H9 (cell line): ENCODE measurements at regions not wholly inside any gene's neighbourhood (a gene's known extent, or its start where the extent isn't known, plus 50 kb on each side); places are given as distances from the start of the nearest gene placed in this dataset.

Source experiments
- DNase-seq: peaks from one replicate; pipeline ENCODE4 v3.0.0-alpha.2; 2017
- H2AFZ ChIP-seq: one replicate; pipeline ENCODE4 v1.6.1; 2013; ENCODE audit warnings: mild to moderate bottlenecking, low read length, control low read depth, moderate library complexity
- H2AK5ac ChIP-seq: 2 replicates; pipeline ENCODE4 v1.6.1; 2013; ENCODE audit warnings: low read length, control low read depth, mixed read lengths; ENCODE audit not compliant: insufficient read length
- H2BK120ac ChIP-seq: one replicate; pipeline ENCODE4 v1.6.1; 2013; ENCODE audit warnings: low read depth, mild to moderate bottlenecking, low read length, control low read depth, inconsistent platforms; ENCODE audit not compliant: poor library complexity, severe bottlenecking
- H2BK12ac ChIP-seq: 2 replicates; pipeline ENCODE4 v1.6.1; 2013; ENCODE audit warnings: low read length, control low read depth, mixed read lengths, low read depth; ENCODE audit not compliant: insufficient read length
- H2BK15ac ChIP-seq: 2 replicates; pipeline ENCODE4 v1.6.1; 2013; ENCODE audit warnings: low read depth, low read length, control low read depth
- H2BK20ac ChIP-seq: one replicate; pipeline ENCODE4 v1.6.1; 2013; ENCODE audit warnings: low read depth, mild to moderate bottlenecking, low read length, control low read depth, inconsistent platforms; ENCODE audit not compliant: poor library complexity, severe bottlenecking
- H2BK5ac ChIP-seq: 2 replicates; pipeline ENCODE4 v1.6.1; 2013; ENCODE audit warnings: low read length, control low read depth, mixed read lengths; ENCODE audit not compliant: insufficient read length
- H3K14ac ChIP-seq: 2 replicates; pipeline ENCODE4 v1.6.1; 2013; ENCODE audit warnings: low read length, control low read depth; ENCODE audit not compliant: insufficient read depth
- H3K18ac ChIP-seq: 2 replicates; pipeline ENCODE4 v1.6.1; 2013; ENCODE audit warnings: low read depth, mild to moderate bottlenecking, mixed read lengths, low read length, control low read depth; ENCODE audit not compliant: insufficient read length
- H3K23ac ChIP-seq: 2 replicates; pipeline ENCODE4 v1.6.1; 2013; ENCODE audit warnings: low read length, control low read depth, mixed read lengths, low read depth; ENCODE audit not compliant: insufficient read length
- H3K23me2 ChIP-seq: 2 replicates; pipeline ENCODE4 v1.6.1; 2013; ENCODE audit warnings: low read depth, mild to moderate bottlenecking, mixed read lengths, low read length, control low read depth; ENCODE audit not compliant: insufficient read length, poor library complexity, severe bottlenecking
- H3K27ac ChIP-seq: 2 replicates; pipeline ENCODE4 v1.5.1; 2013; ENCODE audit warnings: low read length, control low read depth, mixed read lengths, low read depth; ENCODE audit not compliant: insufficient read length
- H3K27me3 ChIP-seq: 2 replicates; pipeline ENCODE4 v1.6.1; 2013; ENCODE audit warnings: low read length, control low read depth, inconsistent platforms; ENCODE audit not compliant: insufficient read depth
- H3K4ac ChIP-seq: 2 replicates; pipeline ENCODE4 v1.6.1; 2013; ENCODE audit warnings: low read depth, mild to moderate bottlenecking, control low read depth, inconsistent platforms, low read length, moderate library complexity
- H3K4me1 ChIP-seq: 2 replicates; pipeline ENCODE4 v1.6.1; 2013; ENCODE audit warnings: low read length, control low read depth, inconsistent platforms; ENCODE audit not compliant: insufficient read depth
- H3K4me2 ChIP-seq: 2 replicates; pipeline ENCODE4 v1.6.1; 2013; ENCODE audit warnings: low read length, control low read depth, mixed read lengths; ENCODE audit not compliant: insufficient read length, insufficient read depth
- H3K56ac ChIP-seq: 2 replicates; pipeline ENCODE4 v1.6.1; 2013; ENCODE audit warnings: low read depth, mild to moderate bottlenecking, mixed read lengths, low read length, control low read depth; ENCODE audit not compliant: insufficient read length
- H3K79me1 ChIP-seq: 2 replicates; pipeline ENCODE4 v1.6.1; 2013; ENCODE audit warnings: low read depth, mild to moderate bottlenecking, moderate library complexity, low read length, control low read depth, inconsistent platforms; ENCODE audit not compliant: insufficient read depth, poor library complexity, severe bottlenecking
- H3K79me2 ChIP-seq: 2 replicates; pipeline ENCODE4 v1.6.1; 2013; ENCODE audit warnings: low read length, control low read depth, inconsistent platforms; ENCODE audit not compliant: insufficient read depth
- H3K9ac ChIP-seq: 2 replicates; pipeline ENCODE4 v1.6.1; 2013; ENCODE audit warnings: low read length, control low read depth, mixed read lengths; ENCODE audit not compliant: insufficient read length; ENCODE audit errors: extremely low read depth
- H3K9me3 ChIP-seq: one replicate; pipeline ENCODE4 v1.6.1; 2013; ENCODE audit warnings: low read depth, low read length, inconsistent platforms; ENCODE audit not compliant: control insufficient read depth
- H3T11ph ChIP-seq: one replicate; pipeline ENCODE4 v1.6.1; 2013; ENCODE audit warnings: mild to moderate bottlenecking, low read length, control low read depth, inconsistent platforms
- H4K20me1 ChIP-seq: one replicate; pipeline ENCODE4 v1.6.1; 2013; ENCODE audit not compliant: control insufficient read depth, insufficient read length, insufficient read depth
- H4K5ac ChIP-seq: 2 replicates; pipeline ENCODE4 v1.6.1; 2013; ENCODE audit warnings: low read depth, mild to moderate bottlenecking, mixed read lengths, low read length, control low read depth; ENCODE audit not compliant: insufficient read length
- H4K8ac ChIP-seq: replicated peaks from 2 replicates; pipeline ENCODE4 v1.6.1; 2013; ENCODE audit warnings: low read length, control low read depth, mixed read lengths, low read depth; ENCODE audit not compliant: insufficient read length
- H4K91ac ChIP-seq: 2 replicates; pipeline ENCODE4 v1.6.1; 2013; ENCODE audit warnings: low read depth, mild to moderate bottlenecking, moderate library complexity, mixed read lengths, low read length, control low read depth; ENCODE audit not compliant: insufficient read length
- H3K27ac Mint-ChIP-seq, 3 experiments: 2 replicates in 2 of 3; 3 replicates in 1 of 3; pipeline ENCODE4 v1.8.0; 2020 to 2021; ENCODE audit warnings: mixed read lengths in 3 of 3, mild to moderate bottlenecking in 1 of 3, moderate library complexity in 1 of 3
- H3K27me3 Mint-ChIP-seq: 2 replicates; pipeline ENCODE4 v1.8.0; 2021; ENCODE audit warnings: low read depth, mild to moderate bottlenecking, moderate library complexity, mixed read lengths
- H3K36me3 Mint-ChIP-seq, 3 experiments: 2 replicates in 2 of 3; 3 replicates in 1 of 3; pipeline ENCODE4 v1.8.0; 2020 to 2021; ENCODE audit warnings: low read depth in 3 of 3, mixed read lengths in 3 of 3; ENCODE audit not compliant: insufficient read depth in 1 of 3
- H3K4me1 Mint-ChIP-seq, 2 experiments: 2 replicates each; pipeline ENCODE4 v1.8.0; 2020; ENCODE audit warnings: mixed read lengths in 2 of 2
- H3K4me3 Mint-ChIP-seq, 2 experiments: 2 replicates in 1 of 2; 3 replicates in 1 of 2; pipeline ENCODE4 v1.8.0; 2020 to 2021; ENCODE audit warnings: mild to moderate bottlenecking in 2 of 2, mixed read lengths in 2 of 2, moderate library complexity in 1 of 2
- H3K9me3 Mint-ChIP-seq, 2 experiments: 2 replicates in 1 of 2; 3 replicates in 1 of 2; pipeline ENCODE4 v1.8.0; 2020; ENCODE audit warnings: mild to moderate bottlenecking in 2 of 2, mixed read lengths in 2 of 2, moderate library complexity in 1 of 2
- WGBS: extraction: QIAGEN DNeasy Blood & Tissue Kit; methylation state at CpG from one replicate; pipeline ENCODE4 v1.1.7; 2013; ENCODE audit warnings: missing lambda C conversion rate, low lambda C conversion rate, mixed read lengths; ENCODE audit not compliant: insufficient read length; ENCODE audit errors: extremely low coverage; 5-methylcytosine and 5-hydroxymethylcytosine counted together
- TF ChIP-seq, protein P1 (sequence below): fragments of 200-600 bp; sonication (generic); conservative IDR thresholded peaks from 3 replicates; pipeline ENCODE4 v1.8.0; 2021; ENCODE audit warnings: antibody characterized with exemption, mild to moderate bottlenecking

DNA sequence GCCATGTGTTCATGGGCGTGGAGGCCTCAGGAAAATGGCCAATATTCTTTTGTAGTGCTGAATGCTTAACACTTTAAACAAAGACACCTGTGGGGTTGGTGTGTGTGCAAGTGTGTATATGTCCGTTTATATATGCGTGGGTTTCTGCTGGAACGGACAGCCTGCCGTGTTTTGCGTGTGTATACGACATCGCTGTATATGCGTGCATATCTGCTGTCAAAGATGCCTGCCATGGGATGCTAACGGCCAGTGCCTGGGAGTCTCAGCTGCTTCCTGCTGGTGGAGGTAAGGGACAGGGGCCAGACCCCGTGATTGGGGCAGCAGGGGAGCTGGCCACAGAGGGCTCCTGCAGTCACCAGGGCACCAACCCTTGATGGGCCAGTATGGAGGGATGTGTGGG lies 216.3 kb upstream of the SHH start:
- no peak overlapping the region for H4K5ac ChIP-seq
- no peak overlapping the region for H3K27ac Mint-ChIP-seq
- no peak overlapping the region for H2AFZ ChIP-seq
- H3K4me2 ChIP-seq: no peak overlapping the region
- no peak overlapping the region for H2BK120ac ChIP-seq
- no peak overlapping the region for H3T11ph ChIP-seq
- no peaks in the 10 kb centered on the region for H3K9me3 ChIP-seq
- no peaks in the 10 kb centered on the region for H4K20me1 ChIP-seq
- no peak overlapping the region for H2AK5ac ChIP-seq
- no peak overlapping the region for H3K18ac ChIP-seq
- H3K14ac ChIP-seq: no peak overlapping the region
- H3K4ac ChIP-seq: no peak overlapping the region
- no peak overlapping the region for H2BK15ac ChIP-seq
- no peak overlapping the region for H3K56ac ChIP-seq
- H2BK12ac ChIP-seq: no peak overlapping the region
- peaks cover 12 to 13% of the 10 kb centered on the region in 2 experiments; a peak in 3 of 4 replicates for H3K4me1 Mint-ChIP-seq
- H3K27me3 Mint-ChIP-seq: peaks cover 3% of the 10 kb centered on the region
- DNase-seq: no peak
- H3K27me3 ChIP-seq: no peaks in the 10 kb centered on the region
- TF ChIP-seq, protein P1, sequence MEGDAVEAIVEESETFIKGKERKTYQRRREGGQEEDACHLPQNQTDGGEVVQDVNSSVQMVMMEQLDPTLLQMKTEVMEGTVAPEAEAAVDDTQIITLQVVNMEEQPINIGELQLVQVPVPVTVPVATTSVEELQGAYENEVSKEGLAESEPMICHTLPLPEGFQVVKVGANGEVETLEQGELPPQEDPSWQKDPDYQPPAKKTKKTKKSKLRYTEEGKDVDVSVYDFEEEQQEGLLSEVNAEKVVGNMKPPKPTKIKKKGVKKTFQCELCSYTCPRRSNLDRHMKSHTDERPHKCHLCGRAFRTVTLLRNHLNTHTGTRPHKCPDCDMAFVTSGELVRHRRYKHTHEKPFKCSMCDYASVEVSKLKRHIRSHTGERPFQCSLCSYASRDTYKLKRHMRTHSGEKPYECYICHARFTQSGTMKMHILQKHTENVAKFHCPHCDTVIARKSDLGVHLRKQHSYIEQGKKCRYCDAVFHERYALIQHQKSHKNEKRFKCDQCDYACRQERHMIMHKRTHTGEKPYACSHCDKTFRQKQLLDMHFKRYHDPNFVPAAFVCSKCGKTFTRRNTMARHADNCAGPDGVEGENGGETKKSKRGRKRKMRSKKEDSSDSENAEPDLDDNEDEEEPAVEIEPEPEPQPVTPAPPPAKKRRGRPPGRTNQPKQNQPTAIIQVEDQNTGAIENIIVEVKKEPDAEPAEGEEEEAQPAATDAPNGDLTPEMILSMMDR: no peak
- H3K9ac ChIP-seq: no peak overlapping the region
- H3K36me3 Mint-ChIP-seq: no peaks in the 10 kb centered on the region; a peak in 2 of 7 replicates
- no CpG with 5 or more reads among the region's 11 CpGs for WGBS
- no peak overlapping the region for H3K27ac ChIP-seq
- no peaks in the 10 kb centered on the region for H3K79me1 ChIP-seq
- H2BK20ac ChIP-seq: no peak overlapping the region
- H2BK5ac ChIP-seq: no peak overlapping the region
- no peak overlapping the region for H4K91ac ChIP-seq
- H3K23me2 ChIP-seq: no peaks in the 10 kb centered on the region
- no peak overlapping the region for H3K4me3 Mint-ChIP-seq
- no peak overlapping the region for H3K23ac ChIP-seq
- H3K9me3 Mint-ChIP-seq: peaks cover 5 to 11% of the 10 kb centered on the region in 2 experiments; a peak in 3 of 5 replicates
- no peak overlapping the region for H4K8ac ChIP-seq
- no peaks in the 10 kb centered on the region for H3K79me2 ChIP-seq
- H3K4me1 ChIP-seq: no peaks in the 10 kb centered on the region
